Mesodermal cell (in vitro differentiated cells): ENCODE measurements at regions not wholly inside any gene's neighbourhood (a gene's known extent, or its start where the extent isn't known, plus 50 kb on each side); places are given as distances from the start of the nearest gene placed in this dataset.
"Not testable (repeated sequence)": the region's sequence is repeated elsewhere in the genome, so short reads cannot be mapped to it uniquely, and the experiment has no call there.

Experiments used
- H3K27ac ChIP-seq: 2 replicates; pipeline ENCODE4 v1.7.0; 2013; ENCODE audit warnings: mild to moderate bottlenecking, low read depth, low read length, moderate library complexity; ENCODE audit not compliant: severe bottlenecking
- H3K36me3 ChIP-seq: 2 replicates; pipeline ENCODE4 v1.7.1; 2013; ENCODE audit warnings: mild to moderate bottlenecking, low read length, moderate library complexity; ENCODE audit not compliant: control insufficient read depth, insufficient read depth
- H3K4me1 ChIP-seq: one replicate; pipeline ENCODE4 v1.7.1; 2013; ENCODE audit warnings: mild to moderate bottlenecking, low read length; ENCODE audit not compliant: insufficient read depth, control insufficient read depth, poor library complexity, severe bottlenecking
- H3K4me3 ChIP-seq: 2 replicates; pipeline ENCODE4 v1.7.0; 2013; ENCODE audit warnings: low read length, control low read depth, mild to moderate bottlenecking; ENCODE audit not compliant: insufficient read depth, poor library complexity, severe bottlenecking; ENCODE audit errors: extremely low read depth
- H3K9me3 ChIP-seq: 2 replicates; pipeline ENCODE4 v1.7.1; 2013; ENCODE audit warnings: mild to moderate bottlenecking, low read length, moderate library complexity; ENCODE audit not compliant: control insufficient read depth
- WGBS, 2 experiments: methylation state at CpG; one replicate each; pipeline ENCODE4 v1.1.5; 2013; ENCODE audit warnings: missing lambda C conversion rate in 2 of 2; ENCODE audit not compliant: insufficient coverage in 2 of 2; 5-methylcytosine and 5-hydroxymethylcytosine counted together

GRCh38 chr22:40094485-40094884, 83.2 kb upstream of the TNRC6B start:
- H3K4me3 ChIP-seq, result no peak overlapping the region
- 100% methylated on average over 1 of the region's 1 CpG for WGBS, 2 experiments
- no peaks in the 10 kb centered on the region for H3K4me1 ChIP-seq
- no peaks in the 10 kb centered on the region for H3K36me3 ChIP-seq
- no peaks in the 10 kb centered on the region for H3K9me3 ChIP-seq
- H3K27ac ChIP-seq, result no peak overlapping the region

- H3K27ac ChIP-seq, H3K4me1 ChIP-seq, H3K36me3 ChIP-seq, H3K9me3 ChIP-seq, H3K4me3 ChIP-seq: not testable (repeated sequence)
- WGBS, 2 experiments, result no CpG with 5 or more reads among the region's 7 CpGs
These were observed 77.8 kb upstream of the TNRC6B start for GRCh38 chr22:40099887-40100286.

GRCh38 chr22:40105755-40106154, 72.0 kb upstream of the TNRC6B start:
- no CpG with 5 or more reads among the region's 3 CpGs for WGBS, 2 experiments
- Histone ChIP-seq H3K9me3 (no peaks in the 10 kb centered on the region), H3K4me3 (no peak overlapping the region), H3K36me3 (no peaks in the 10 kb centered on the region), H3K27ac (no peak overlapping the region), H3K4me1 (no peaks in the 10 kb centered on the region)

GRCh38 chr22:40107244-40107643, 70.5 kb upstream of the TNRC6B start:
- Histone ChIP-seq H3K36me3 (no peaks in the 10 kb centered on the region), H3K9me3 (no peaks in the 10 kb centered on the region), H3K27ac (no peak overlapping the region), H3K4me1 (no peaks in the 10 kb centered on the region), H3K4me3 (no peak overlapping the region)
- WGBS, 2 experiments, result no CpG with 5 or more reads among the region's 1 CpG

GRCh38 chr22:40107851-40108378, 69.8 kb upstream of the TNRC6B start:
- no peak overlapping the region for H3K4me3 ChIP-seq
- WGBS, 2 experiments, result 77 to 89% methylated on average over 4 of the region's 6 CpGs
- no peaks in the 10 kb centered on the region for H3K9me3 ChIP-seq
- no peaks in the 10 kb centered on the region for H3K4me1 ChIP-seq
- H3K27ac ChIP-seq, result no peak overlapping the region
- H3K36me3 ChIP-seq, result no peaks in the 10 kb centered on the region

- Histone ChIP-seq H3K27ac (no peak overlapping the region), H3K36me3 (no peaks in the 10 kb centered on the region), H3K4me3 (no peak overlapping the region), H3K9me3 (no peaks in the 10 kb centered on the region), H3K4me1 (no peaks in the 10 kb centered on the region)
These were observed 69.3 kb upstream of the TNRC6B start for GRCh38 chr22:40108396-40108795.

GRCh38 chr22:40108926-40109325, 68.8 kb upstream of the TNRC6B start:
- H3K4me1 ChIP-seq, H3K4me3 ChIP-seq, H3K27ac ChIP-seq, H3K36me3 ChIP-seq, H3K9me3 ChIP-seq: not testable (repeated sequence)
- WGBS, 2 experiments, result 100% methylated on average over 2 of the region's 5 CpGs; no CpG with 5 or more reads in 1 of the 2 experiments

GRCh38 chr22:40111451-40111850, 66.3 kb upstream of the TNRC6B start:
- Histone ChIP-seq H3K27ac (no peak overlapping the region), H3K4me3 (no peak overlapping the region), H3K36me3 (no peaks in the 10 kb centered on the region), H3K4me1 (no peaks in the 10 kb centered on the region), H3K9me3 (no peaks in the 10 kb centered on the region)
- 92 to 100% methylated on average over 1 of the region's 2 CpGs for WGBS, 2 experiments

- WGBS, 2 experiments, result 91 to 100% methylated on average over 3 of the region's 3 CpGs
- H3K4me1 ChIP-seq, result no peaks in the 10 kb centered on the region
These were observed 65.1 kb upstream of the TNRC6B start for GRCh38 chr22:40112595-40112994.

GRCh38 chr22:40113696-40114095, 64.0 kb upstream of the TNRC6B start:
- Histone ChIP-seq H3K9me3 (no peaks in the 10 kb centered on the region), H3K4me3 (no peak overlapping the region), H3K36me3 (no peaks in the 10 kb centered on the region), H3K27ac (no peak overlapping the region), H3K4me1 (no peaks in the 10 kb centered on the region)
- 88 to 100% methylated on average over 1 to 2 of the region's 2 CpGs for WGBS, 2 experiments

More at GRCh38 chr22:40112595-40112994, 65.1 kb upstream of the TNRC6B start:
- H3K27ac ChIP-seq, result no peak overlapping the region
- H3K36me3 ChIP-seq, result no peaks in the 10 kb centered on the region
- no peak overlapping the region for H3K4me3 ChIP-seq
- H3K9me3 ChIP-seq, result no peaks in the 10 kb centered on the region

GRCh38 chr22:40114411-40114810, 63.3 kb upstream of the TNRC6B start:
- 90 to 92% methylated on average over 2 of the region's 6 CpGs for WGBS, 2 experiments
- Histone ChIP-seq H3K4me3 (no peak overlapping the region), H3K36me3 (no peaks in the 10 kb centered on the region), H3K4me1 (no peaks in the 10 kb centered on the region), H3K27ac (no peak overlapping the region), H3K9me3 (no peaks in the 10 kb centered on the region)
